ENCODE measurements at regions not wholly inside any gene's neighbourhood (a gene's known extent, or its start where the extent isn't known, plus 50 kb on each side); places are given as distances from the start of the nearest gene placed in this dataset.

- TF ChIP-seq CTCF (IDR thresholded peaks at IDR 0.05), result no peak
- TF ChIP-seq POLR2A (IDR thresholded peaks at IDR 0.05), result no peak
- H3K36me3 ChIP-seq, result no peaks in the 10 kb centered on the region
- H3K27me3 ChIP-seq, result no peaks in the 10 kb centered on the region
- intact Hi-C loops (cut with DNase I), result no loop called here
- ATAC-seq, result no peak
- no peaks in the 10 kb centered on the region for H3K9me3 ChIP-seq
- DNase-seq, result no peak
- H3K4me3 ChIP-seq, result no peak overlapping the region
- no peak overlapping the region for H3K27ac ChIP-seq
- WGBS (ENCODE audit: insufficient coverage, low coverage, low lambda C conversion rate, missing lambda C conversion rate), result 78% methylated on average over 1 of the region's 1 CpG
- H3K4me1 ChIP-seq, result no peaks in the 10 kb centered on the region
Observed at GRCh38 chr5:153088538-153088937, 401.9 kb upstream of the GRIA1 start.

- DNase-seq, result no peak
- H3K27ac ChIP-seq, result no peak overlapping the region
- 48% methylated on average over 3 of the region's 3 CpGs for WGBS (ENCODE audit: insufficient coverage, low coverage, low lambda C conversion rate, missing lambda C conversion rate)
- no peak for TF ChIP-seq POLR2A (IDR thresholded peaks at IDR 0.05)
- no peak for TF ChIP-seq CTCF (IDR thresholded peaks at IDR 0.05)
- H3K4me3 ChIP-seq, result no peak overlapping the region
- H3K4me1 ChIP-seq, result no peaks in the 10 kb centered on the region
- no peaks in the 10 kb centered on the region for H3K36me3 ChIP-seq
- H3K9me3 ChIP-seq, result no peaks in the 10 kb centered on the region
- intact Hi-C loops (cut with DNase I), result no loop called here
- H3K27me3 ChIP-seq, result no peaks in the 10 kb centered on the region
- ATAC-seq, result no peak
Observed at GRCh38 chr5:153094333-153094732, 396.1 kb upstream of the GRIA1 start.

GRCh38 chr5:153096381-153096780 is 394.1 kb upstream of the GRIA1 start:
- no peak overlapping the region for H3K4me3 ChIP-seq
- DNase-seq (no peak), ATAC-seq (no peak)
- H3K27ac ChIP-seq, result no peak overlapping the region
- no peaks in the 10 kb centered on the region for H3K36me3 ChIP-seq
- H3K27me3 ChIP-seq, result no peaks in the 10 kb centered on the region
- TF ChIP-seq CTCF (IDR thresholded peaks at IDR 0.05) (no peak), POLR2A (IDR thresholded peaks at IDR 0.05) (no peak)
- no peaks in the 10 kb centered on the region for H3K4me1 ChIP-seq
- no peaks in the 10 kb centered on the region for H3K9me3 ChIP-seq
- WGBS (ENCODE audit: insufficient coverage, low coverage, low lambda C conversion rate, missing lambda C conversion rate), result 61% methylated on average over 4 of the region's 4 CpGs
- intact Hi-C loops (cut with DNase I), result no loop called here

GRCh38 chr5:153099328-153099727 is 391.1 kb upstream of the GRIA1 start:
- no peak for DNase-seq
- Histone ChIP-seq H3K27me3 (no peaks in the 10 kb centered on the region), H3K27ac (no peak overlapping the region), H3K9me3 (no peaks in the 10 kb centered on the region), H3K4me3 (no peak overlapping the region), H3K4me1 (no peaks in the 10 kb centered on the region), H3K36me3 (no peaks in the 10 kb centered on the region)
- WGBS (ENCODE audit: insufficient coverage, low coverage, low lambda C conversion rate, missing lambda C conversion rate), result 33% methylated on average over 1 of the region's 1 CpG
- no peak for TF ChIP-seq CTCF (IDR thresholded peaks at IDR 0.05)
- no peak for TF ChIP-seq POLR2A (IDR thresholded peaks at IDR 0.05)
- ATAC-seq, result no peak
- intact Hi-C loops (cut with DNase I), result no loop called here

Data from right lobe of liver (tissue), 6 donors.